ENCODE measurements at regions not wholly inside any gene's neighbourhood (a gene's known extent, or its start where the extent isn't known, plus 50 kb on each side); places are given as distances from the start of the nearest gene placed in this dataset.
"Not testable (repeated sequence)": the region's sequence is repeated elsewhere in the genome, so short reads cannot be mapped to it uniquely, and the experiment has no call there.

GRCh38 chr1:245007852-245008251 lies 143.5 kb upstream of the HNRNPU start:
- no peak for DNase-seq
- WGBS (ENCODE audit: insufficient coverage): 100% methylated on average over 2 of the region's 5 CpGs
- Histone ChIP-seq H3K9me3 (replicated peaks; ENCODE audit: control insufficient read depth, low read depth, low read length) (no peaks in the 10 kb centered on the region), H3K27ac (ENCODE audit: low read length) (no peak overlapping the region), H3K36me3 (ENCODE audit: control insufficient read depth, insufficient read depth, low read length) (peaks cover 4% of the 10 kb centered on the region), H3K4me3 (ENCODE audit: low read length) (no peak overlapping the region), H3K27me3 (ENCODE audit: control insufficient read depth, insufficient read depth, low read length) (no peaks in the 10 kb centered on the region), H3K4me1 (ENCODE audit: control insufficient read depth, insufficient read depth, low read length) (no peaks in the 10 kb centered on the region)

- WGBS (ENCODE audit: insufficient coverage): no CpG with 5 or more reads among the region's 2 CpGs
- no peak overlapping the region for H3K4me3 ChIP-seq (ENCODE audit: low read length)
- H3K4me1 ChIP-seq (ENCODE audit: control insufficient read depth, insufficient read depth, low read length): no peaks in the 10 kb centered on the region
- H3K27me3 ChIP-seq (ENCODE audit: control insufficient read depth, insufficient read depth, low read length): no peaks in the 10 kb centered on the region
- H3K27ac ChIP-seq (ENCODE audit: low read length): no peak overlapping the region
- no peaks in the 10 kb centered on the region for H3K36me3 ChIP-seq (ENCODE audit: control insufficient read depth, insufficient read depth, low read length)
- DNase-seq: no peak
- H3K9me3 ChIP-seq (replicated peaks; ENCODE audit: control insufficient read depth, low read depth, low read length): no peaks in the 10 kb centered on the region
Observed at GRCh38 chr1:245003246-245003645, 138.9 kb upstream of the HNRNPU start.

- no peak overlapping the region for H3K4me3 ChIP-seq (ENCODE audit: low read length)
- no peaks in the 10 kb centered on the region for H3K9me3 ChIP-seq (replicated peaks; ENCODE audit: control insufficient read depth, low read depth, low read length)
- DNase-seq: no peak
- H3K4me1 ChIP-seq (ENCODE audit: control insufficient read depth, insufficient read depth, low read length): no peaks in the 10 kb centered on the region
- no CpG with 5 or more reads among the region's 1 CpG for WGBS (ENCODE audit: insufficient coverage)
- no peak overlapping the region for H3K27ac ChIP-seq (ENCODE audit: low read length)
- no peaks in the 10 kb centered on the region for H3K27me3 ChIP-seq (ENCODE audit: control insufficient read depth, insufficient read depth, low read length)
- peaks cover 2% of the 10 kb centered on the region for H3K36me3 ChIP-seq (ENCODE audit: control insufficient read depth, insufficient read depth, low read length)
Observed at GRCh38 chr1:245001252-245001651, 136.9 kb upstream of the HNRNPU start.

GRCh38 chr1:245000872-245001188 lies 136.5 kb upstream of the HNRNPU start:
- Histone ChIP-seq H3K36me3 (ENCODE audit: control insufficient read depth, insufficient read depth, low read length) (peaks cover 5% of the 10 kb centered on the region), H3K27me3 (ENCODE audit: control insufficient read depth, insufficient read depth, low read length) (no peaks in the 10 kb centered on the region), H3K9me3 (replicated peaks; ENCODE audit: control insufficient read depth, low read depth, low read length) (no peaks in the 10 kb centered on the region), H3K27ac (ENCODE audit: low read length) (no peak overlapping the region), H3K4me3 (ENCODE audit: low read length) (no peak overlapping the region), H3K4me1 (ENCODE audit: control insufficient read depth, insufficient read depth, low read length) (no peaks in the 10 kb centered on the region)
- no peak for DNase-seq

GRCh38 chr1:244999644-245000043 lies 135.3 kb upstream of the HNRNPU start:
- H3K27ac ChIP-seq (ENCODE audit: low read length); DNase-seq; H3K4me1 ChIP-seq (ENCODE audit: control insufficient read depth, insufficient read depth, low read length); H3K27me3 ChIP-seq (ENCODE audit: control insufficient read depth, insufficient read depth, low read length); H3K36me3 ChIP-seq (ENCODE audit: control insufficient read depth, insufficient read depth, low read length); H3K4me3 ChIP-seq (ENCODE audit: low read length); H3K9me3 ChIP-seq (replicated peaks; ENCODE audit: control insufficient read depth, low read depth, low read length): not testable (repeated sequence)
- WGBS (ENCODE audit: insufficient coverage): no CpG with 5 or more reads among the region's 3 CpGs

- no CpG with 5 or more reads among the region's 1 CpG for WGBS (ENCODE audit: insufficient coverage)
Observed at GRCh38 chr1:244998717-244999346, 134.5 kb upstream of the HNRNPU start.

GRCh38 chr1:244995602-244996400 lies 131.5 kb upstream of the HNRNPU start:
- Histone ChIP-seq H3K27ac (ENCODE audit: low read length) (no peak overlapping the region), H3K27me3 (ENCODE audit: control insufficient read depth, insufficient read depth, low read length) (no peaks in the 10 kb centered on the region), H3K36me3 (ENCODE audit: control insufficient read depth, insufficient read depth, low read length) (peaks cover 5% of the 10 kb centered on the region), H3K4me1 (ENCODE audit: control insufficient read depth, insufficient read depth, low read length) (no peaks in the 10 kb centered on the region), H3K9me3 (replicated peaks; ENCODE audit: control insufficient read depth, low read depth, low read length) (peaks cover 3% of the 10 kb centered on the region), H3K4me3 (ENCODE audit: low read length) (no peak overlapping the region)
- WGBS (ENCODE audit: insufficient coverage): 95% methylated on average over 8 of the region's 11 CpGs
- DNase-seq: no peak

More at GRCh38 chr1:244998717-244999346, 134.5 kb upstream of the HNRNPU start:
- Histone ChIP-seq H3K27ac (ENCODE audit: low read length) (no peak overlapping the region), H3K4me3 (ENCODE audit: low read length) (no peak overlapping the region), H3K36me3 (ENCODE audit: control insufficient read depth, insufficient read depth, low read length) (peaks cover 5% of the 10 kb centered on the region), H3K27me3 (ENCODE audit: control insufficient read depth, insufficient read depth, low read length) (no peaks in the 10 kb centered on the region), H3K9me3 (replicated peaks; ENCODE audit: control insufficient read depth, low read depth, low read length) (no peaks in the 10 kb centered on the region), H3K4me1 (ENCODE audit: control insufficient read depth, insufficient read depth, low read length) (no peaks in the 10 kb centered on the region)
- no peak for DNase-seq

GRCh38 chr1:244992833-244993232 lies 128.5 kb upstream of the HNRNPU start:
- no CpG with 5 or more reads among the region's 1 CpG for WGBS (ENCODE audit: insufficient coverage)
- no peaks in the 10 kb centered on the region for H3K27me3 ChIP-seq (ENCODE audit: control insufficient read depth, insufficient read depth, low read length)
- H3K4me3 ChIP-seq (ENCODE audit: low read length): no peak overlapping the region
- peaks cover 5% of the 10 kb centered on the region for H3K36me3 ChIP-seq (ENCODE audit: control insufficient read depth, insufficient read depth, low read length)
- H3K27ac ChIP-seq (ENCODE audit: low read length): no peak overlapping the region
- peaks cover 3% of the 10 kb centered on the region for H3K9me3 ChIP-seq (replicated peaks; ENCODE audit: control insufficient read depth, low read depth, low read length)
- no peak for DNase-seq
- H3K4me1 ChIP-seq (ENCODE audit: control insufficient read depth, insufficient read depth, low read length): no peaks in the 10 kb centered on the region

- Histone ChIP-seq H3K9me3 (replicated peaks; ENCODE audit: control insufficient read depth, low read depth, low read length) (peaks cover 3% of the 10 kb centered on the region), H3K36me3 (ENCODE audit: control insufficient read depth, insufficient read depth, low read length) (no peaks in the 10 kb centered on the region), H3K4me1 (ENCODE audit: control insufficient read depth, insufficient read depth, low read length) (no peaks in the 10 kb centered on the region), H3K27me3 (ENCODE audit: control insufficient read depth, insufficient read depth, low read length) (no peaks in the 10 kb centered on the region), H3K4me3 (ENCODE audit: low read length) (no peak overlapping the region), H3K27ac (ENCODE audit: low read length) (no peak overlapping the region)
- DNase-seq: no peak
- 94% methylated on average over 4 of the region's 7 CpGs for WGBS (ENCODE audit: insufficient coverage)
Observed at GRCh38 chr1:244989813-244990212, 125.5 kb upstream of the HNRNPU start.

- WGBS (ENCODE audit: insufficient coverage): no CpG with 5 or more reads among the region's 2 CpGs
- Histone ChIP-seq H3K4me3 (ENCODE audit: low read length) (no peak overlapping the region), H3K36me3 (ENCODE audit: control insufficient read depth, insufficient read depth, low read length) (no peaks in the 10 kb centered on the region)
Observed at GRCh38 chr1:244988521-244988920, 124.2 kb upstream of the HNRNPU start.

More at GRCh38 chr1:244988521-244988920, 124.2 kb upstream of the HNRNPU start:
- H3K27ac ChIP-seq (ENCODE audit: low read length): no peak overlapping the region
- H3K9me3 ChIP-seq (replicated peaks; ENCODE audit: control insufficient read depth, low read depth, low read length): peaks cover 3% of the 10 kb centered on the region
- DNase-seq: no peak
- no peaks in the 10 kb centered on the region for H3K4me1 ChIP-seq (ENCODE audit: control insufficient read depth, insufficient read depth, low read length)
- no peaks in the 10 kb centered on the region for H3K27me3 ChIP-seq (ENCODE audit: control insufficient read depth, insufficient read depth, low read length)

All from muscle of leg (tissue), 3 donors.